GM13976 (cell line): ENCODE measurements at regions not wholly inside any gene's neighbourhood (a gene's known extent, or its start where the extent isn't known, plus 50 kb on each side); places are given as distances from the start of the nearest gene placed in this dataset.

ENCODE experiments used
- DNase-seq: peaks from one replicate; pipeline ENCODE4 v3.0.0; 2012; ENCODE audit warnings: low spot score
- in situ Hi-C: fragments of 300-500 bp; cut with MboI; formaldehyde crosslinking; loops from one replicate; pipeline ENCODE4 v1.12.0; 2022; ENCODE audit warnings: low sequenced_read_pairs, mixed read lengths, inconsistent platforms; ENCODE audit not compliant: unreplicated experiment
- TF ChIP-seq, protein P1 (sequence below): IDR thresholded peaks from 2 replicates; pipeline ENCODE4 v1.5.1; 2012; ENCODE audit warnings: borderline replicate concordance, mild to moderate bottlenecking; ENCODE audit not compliant: insufficient read depth; ENCODE audit errors: extremely low read depth, missing control alignments, control extremely low read depth

DNA sequence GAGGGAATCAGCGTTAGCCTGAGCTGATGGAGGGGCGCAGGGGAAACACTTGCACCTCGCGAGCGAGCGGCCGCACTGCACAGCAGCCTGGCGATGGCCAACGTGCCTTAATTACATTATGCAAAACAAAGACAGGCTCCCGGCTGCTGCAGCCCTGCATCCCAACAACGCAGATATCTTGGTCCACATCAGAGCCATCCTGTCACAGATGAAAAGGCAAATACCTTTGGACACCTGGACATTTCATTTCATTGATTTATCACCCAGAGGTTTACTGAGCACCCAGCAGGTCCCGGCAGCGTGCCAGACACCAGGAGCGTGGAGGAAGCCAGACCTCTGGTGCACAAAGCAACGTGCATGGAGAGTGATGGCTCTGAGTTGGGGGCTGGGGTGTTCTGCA, 843.0 kb downstream of the TBC1D22A start:
- TF ChIP-seq, protein P1, sequence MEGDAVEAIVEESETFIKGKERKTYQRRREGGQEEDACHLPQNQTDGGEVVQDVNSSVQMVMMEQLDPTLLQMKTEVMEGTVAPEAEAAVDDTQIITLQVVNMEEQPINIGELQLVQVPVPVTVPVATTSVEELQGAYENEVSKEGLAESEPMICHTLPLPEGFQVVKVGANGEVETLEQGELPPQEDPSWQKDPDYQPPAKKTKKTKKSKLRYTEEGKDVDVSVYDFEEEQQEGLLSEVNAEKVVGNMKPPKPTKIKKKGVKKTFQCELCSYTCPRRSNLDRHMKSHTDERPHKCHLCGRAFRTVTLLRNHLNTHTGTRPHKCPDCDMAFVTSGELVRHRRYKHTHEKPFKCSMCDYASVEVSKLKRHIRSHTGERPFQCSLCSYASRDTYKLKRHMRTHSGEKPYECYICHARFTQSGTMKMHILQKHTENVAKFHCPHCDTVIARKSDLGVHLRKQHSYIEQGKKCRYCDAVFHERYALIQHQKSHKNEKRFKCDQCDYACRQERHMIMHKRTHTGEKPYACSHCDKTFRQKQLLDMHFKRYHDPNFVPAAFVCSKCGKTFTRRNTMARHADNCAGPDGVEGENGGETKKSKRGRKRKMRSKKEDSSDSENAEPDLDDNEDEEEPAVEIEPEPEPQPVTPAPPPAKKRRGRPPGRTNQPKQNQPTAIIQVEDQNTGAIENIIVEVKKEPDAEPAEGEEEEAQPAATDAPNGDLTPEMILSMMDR: no peak
- in situ Hi-C loops: no loop called here
- DNase-seq: no peak

DNA sequence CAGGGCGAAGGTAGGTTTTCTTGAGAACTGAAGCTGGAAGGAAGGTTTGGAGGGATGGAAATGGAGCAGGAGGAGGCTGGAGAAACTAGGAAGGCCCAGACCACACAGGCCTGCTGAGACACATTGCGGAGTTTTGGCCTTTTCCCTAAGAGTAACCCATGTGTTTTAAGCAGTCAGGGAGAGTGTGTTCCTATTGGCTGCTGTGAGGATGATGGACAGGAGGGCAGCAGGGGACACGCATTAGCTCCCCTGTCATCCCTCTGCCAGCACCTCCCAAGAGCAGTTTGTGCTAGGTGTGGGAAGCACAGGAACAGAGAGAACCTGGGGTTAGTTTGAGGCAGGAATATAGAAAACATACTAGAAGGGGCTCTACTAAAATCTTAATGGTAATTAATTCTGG, 842.1 kb downstream of the TBC1D22A start:
- TF ChIP-seq, protein P1: no peak
- no peak for DNase-seq
- in situ Hi-C loops: no loop called here

DNA sequence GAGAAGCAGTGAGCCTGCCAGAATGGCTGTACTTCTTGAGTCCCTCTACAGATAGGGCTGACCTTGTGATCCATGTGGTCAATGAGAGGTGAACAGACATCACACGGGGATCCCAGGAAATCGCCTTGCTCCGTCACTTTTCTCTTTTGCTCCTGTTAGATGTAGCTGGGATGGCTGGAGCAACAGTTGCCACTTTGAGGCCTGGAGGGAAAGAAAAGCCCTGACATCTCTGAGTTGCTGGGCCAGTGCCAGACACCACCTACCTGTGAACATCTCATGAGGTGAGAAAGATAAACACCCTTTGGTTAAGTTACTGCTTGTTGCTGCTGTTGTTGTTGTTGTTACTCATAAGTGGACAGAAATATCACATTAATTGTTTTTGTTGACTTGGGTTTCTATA, 840.3 kb downstream of the TBC1D22A start:
- no peak for DNase-seq
- in situ Hi-C loops: no loop called here
- TF ChIP-seq, protein P1: no peak

DNA sequence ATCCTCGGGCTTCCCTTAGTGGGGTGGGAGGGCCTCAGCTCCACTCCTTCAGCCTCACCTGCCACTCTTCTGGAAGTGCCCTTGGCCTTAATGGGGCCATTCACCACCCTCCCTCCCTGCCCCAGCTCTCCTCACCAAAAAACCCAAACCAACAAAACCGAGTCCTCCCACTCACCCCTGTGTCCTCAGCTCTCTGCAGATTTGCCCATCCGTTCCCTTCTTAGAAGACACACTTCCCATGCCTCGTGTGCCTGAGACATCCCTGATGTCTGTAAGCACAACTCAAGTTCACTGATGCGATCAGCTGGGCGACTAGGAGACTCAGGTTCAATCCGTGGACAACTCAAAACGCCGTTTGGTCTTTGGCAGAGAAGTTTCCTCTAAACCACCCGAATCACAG, 839.2 kb downstream of the TBC1D22A start:
- DNase-seq: no peak
- in situ Hi-C loops: no loop called here
- TF ChIP-seq, protein P1: no peak

DNA sequence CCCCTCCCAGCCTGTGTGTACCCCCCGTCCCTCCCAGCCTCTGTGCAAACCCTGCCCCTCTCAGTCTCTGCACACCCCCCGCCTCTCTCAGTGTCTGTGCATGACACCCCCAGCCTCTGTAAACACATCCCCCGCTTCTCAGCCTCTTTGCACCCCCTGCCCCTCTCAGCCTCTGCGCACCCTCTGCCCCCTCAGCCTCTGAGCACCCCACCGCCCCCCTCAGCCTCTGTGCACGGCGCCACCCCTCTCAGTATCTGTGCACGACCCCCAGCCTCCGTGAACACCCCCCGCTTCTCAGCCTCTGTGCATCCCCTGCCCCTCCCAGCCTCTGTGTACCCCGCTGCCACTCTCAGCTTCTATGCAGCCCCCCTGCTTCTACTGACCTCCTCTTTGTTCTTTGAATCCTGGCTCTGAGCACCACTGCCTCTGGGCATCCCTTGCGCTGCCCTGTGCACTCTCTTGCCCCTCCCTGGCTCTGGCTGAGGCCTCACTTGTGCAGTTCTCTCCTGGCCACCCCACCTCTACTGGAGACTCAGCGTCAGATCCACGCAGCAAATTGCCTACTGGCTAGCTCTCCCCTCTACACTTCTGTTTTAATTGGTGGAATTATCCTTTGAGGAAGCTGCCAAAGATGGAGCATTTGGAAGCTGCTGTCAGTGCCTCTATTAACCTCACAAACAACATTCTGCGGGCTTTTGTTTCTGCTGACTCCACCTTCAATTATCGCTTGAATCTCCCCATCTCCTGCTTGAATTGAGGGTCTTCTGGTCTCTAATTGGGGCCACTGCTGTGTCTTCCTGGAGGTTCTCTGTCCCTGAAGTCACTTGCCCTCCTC, 838.6 kb downstream of the TBC1D22A start:
- TF ChIP-seq, protein P1: no peak
- DNase-seq: no peak
- in situ Hi-C loops: no loop called here

DNA sequence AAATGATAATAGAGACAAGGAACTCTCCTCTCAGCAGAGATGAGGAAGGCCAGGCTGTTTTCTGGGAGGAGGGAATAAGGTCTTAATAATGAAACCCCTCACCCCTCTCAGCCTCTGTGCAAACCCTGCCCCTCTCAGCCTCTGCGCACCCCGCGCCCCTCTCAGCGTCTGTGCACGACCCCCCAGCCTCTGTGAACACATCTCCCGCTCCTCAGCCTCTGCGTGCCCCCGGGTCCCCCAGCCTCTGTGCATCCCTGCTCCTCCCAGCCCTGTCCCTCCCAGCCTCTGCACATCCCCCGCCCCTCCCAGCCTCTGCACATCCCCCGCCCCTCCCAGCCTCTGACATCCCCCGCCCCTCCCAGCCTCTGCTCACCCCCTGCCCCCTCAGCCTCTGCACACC, 837.8 kb downstream of the TBC1D22A start:
- DNase-seq: no peak
- in situ Hi-C loops: no loop called here
- TF ChIP-seq, protein P1: no peak

DNA sequence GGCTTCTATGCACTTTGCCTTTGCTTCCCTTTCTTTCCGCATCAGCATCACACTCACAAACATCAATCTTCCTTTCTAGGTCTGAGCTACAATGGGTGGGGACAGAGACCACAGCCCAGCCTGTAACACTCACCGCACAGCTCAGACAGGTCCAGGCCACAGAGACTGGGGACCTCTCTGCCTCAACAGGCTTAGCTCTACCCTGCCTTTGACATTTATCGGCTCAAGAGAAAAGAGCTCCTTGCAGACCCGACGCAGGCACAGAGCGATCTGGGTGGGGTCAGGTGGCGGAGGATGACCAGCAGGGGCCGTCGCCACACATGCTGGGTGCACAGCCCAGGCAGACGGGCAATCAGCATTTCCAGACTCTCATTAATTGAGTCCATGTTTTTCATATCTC, 837.3 kb downstream of the TBC1D22A start:
- TF ChIP-seq, protein P1: no peak
- DNase-seq: no peak
- in situ Hi-C loops: no loop called here
